Dermis microvascular lymphatic vessel endothelial cell (primary cell): ENCODE measurements at regions not wholly inside any gene's neighbourhood (a gene's known extent, or its start where the extent isn't known, plus 50 kb on each side); places are given as distances from the start of the nearest gene placed in this dataset.
"Not testable (repeated sequence)": the region's sequence is repeated elsewhere in the genome, so short reads cannot be mapped to it uniquely, and the experiment has no call there.

Experiments used
- DNase-seq, 2 donors: peaks; one replicate each; pipeline versions ENCODE4 v3.0.0 to v3.0.0-alpha.2; 2010; ENCODE audit warnings: low read depth in 2 of 2

DNA sequence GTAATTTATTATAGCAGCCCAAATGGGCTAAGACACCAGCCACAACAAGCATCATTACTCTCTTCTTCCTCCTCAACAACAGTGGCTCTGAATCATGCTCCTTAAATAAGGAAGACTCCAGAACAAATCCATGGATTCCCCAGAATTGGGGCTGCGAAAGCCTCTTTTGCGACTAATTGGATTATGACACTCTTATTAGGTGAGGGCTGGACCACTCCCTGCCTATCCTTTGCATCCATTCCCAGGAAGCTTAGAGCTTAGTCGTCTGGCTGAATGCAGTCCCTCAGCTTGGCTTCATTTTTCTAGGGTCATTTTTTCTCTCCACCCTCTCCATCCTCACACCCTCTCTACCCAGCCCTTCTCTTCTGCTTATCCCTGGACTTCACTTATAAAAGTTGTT lies 227.7 kb downstream of the ZNF621 start:
- no peak for DNase-seq

- DNase-seq, result no peak
Observed at GRCh38 chr3:40753291-40753770, 228.6 kb downstream of the ZNF621 start.

- DNase-seq, result no peak
Observed at GRCh38 chr3:40753951-40754350, 229.2 kb downstream of the ZNF621 start.

DNA sequence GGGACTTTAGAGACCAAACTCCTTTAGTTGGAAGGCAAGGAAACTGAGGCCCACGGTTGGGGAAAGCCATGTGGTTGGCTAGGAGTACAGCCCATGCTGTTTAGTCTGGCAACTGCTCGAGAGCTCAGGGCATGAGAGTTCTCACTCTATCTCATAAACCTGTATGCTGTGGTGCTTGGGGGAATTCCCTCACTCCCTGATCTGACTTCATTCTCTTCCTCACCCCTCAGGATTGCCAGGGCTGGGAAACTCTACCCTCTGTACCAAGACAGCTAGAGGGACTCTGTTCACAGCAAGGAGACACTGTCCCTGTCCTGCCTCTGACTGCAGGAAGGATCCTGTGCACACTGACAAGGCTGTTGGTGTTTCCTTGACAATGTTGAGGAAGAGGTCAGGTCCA lies 230.2 kb downstream of the ZNF621 start:
- DNase-seq, result no peak

DNA sequence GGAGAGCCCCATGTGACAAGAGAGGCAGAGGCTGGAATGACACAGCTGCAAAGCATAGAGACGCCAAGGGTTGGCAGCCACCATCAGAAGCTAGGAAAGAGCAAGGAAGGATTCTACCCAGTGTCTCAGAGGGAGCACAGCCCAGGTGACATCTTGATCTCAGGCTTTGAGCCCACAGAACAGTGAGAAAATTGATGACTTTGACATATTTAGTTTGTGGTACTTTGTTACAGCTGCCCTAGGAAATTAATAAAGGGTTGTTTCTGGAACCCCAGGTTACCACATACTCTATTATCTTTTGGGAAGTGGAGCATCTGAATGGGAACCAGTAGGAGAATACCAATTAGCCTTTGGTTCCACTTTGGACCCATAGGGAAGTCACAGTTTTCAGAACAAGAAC lies 231.7 kb downstream of the ZNF621 start:
- DNase-seq, result no peak

GRCh38 chr3:40762771-40763170 lies 238.0 kb downstream of the ZNF621 start:
- DNase-seq, result not testable (repeated sequence)

GRCh38 chr3:40763807-40764206 lies 239.0 kb downstream of the ZNF621 start:
- DNase-seq, result no peak

DNA sequence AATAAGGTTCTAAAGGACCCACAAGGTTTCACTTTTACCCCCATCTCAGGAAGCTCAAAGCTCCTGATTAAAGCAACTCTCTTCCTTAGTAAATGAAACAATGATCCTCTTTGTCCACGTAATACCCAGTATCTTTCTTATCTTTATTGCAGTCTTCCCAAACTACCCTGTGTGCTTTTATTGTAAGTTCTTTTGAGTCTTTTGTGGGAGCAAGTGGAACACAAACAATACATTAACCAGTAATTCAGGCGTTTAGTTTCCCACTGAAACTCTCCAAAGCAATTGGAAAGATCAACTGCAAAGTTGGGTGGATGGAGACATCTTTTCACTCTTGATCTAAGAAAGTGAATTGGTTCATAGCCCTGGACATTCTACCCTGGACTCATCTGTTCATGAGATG lies 240.0 kb downstream of the ZNF621 start:
- no peak for DNase-seq

DNA sequence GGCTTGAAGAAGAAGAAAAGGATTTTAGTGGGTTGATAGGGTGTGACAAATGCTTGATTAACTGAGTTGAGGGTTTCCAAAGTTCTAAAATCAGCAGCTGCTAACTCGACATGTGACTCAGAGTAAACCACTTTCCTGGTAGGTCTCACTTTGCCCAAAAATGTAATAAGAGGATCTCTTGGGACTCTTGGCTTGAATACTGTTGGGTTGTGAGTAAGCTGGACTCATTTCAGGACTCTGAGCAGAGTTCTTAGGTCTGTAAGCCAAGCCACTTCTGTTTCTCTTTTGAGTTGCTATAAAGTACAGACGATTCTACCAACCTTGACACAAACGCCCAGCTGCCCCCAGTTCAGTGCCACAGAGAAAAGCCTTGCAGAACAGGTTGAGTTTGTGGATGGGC lies 241.1 kb downstream of the ZNF621 start:
- no peak for DNase-seq

DNA sequence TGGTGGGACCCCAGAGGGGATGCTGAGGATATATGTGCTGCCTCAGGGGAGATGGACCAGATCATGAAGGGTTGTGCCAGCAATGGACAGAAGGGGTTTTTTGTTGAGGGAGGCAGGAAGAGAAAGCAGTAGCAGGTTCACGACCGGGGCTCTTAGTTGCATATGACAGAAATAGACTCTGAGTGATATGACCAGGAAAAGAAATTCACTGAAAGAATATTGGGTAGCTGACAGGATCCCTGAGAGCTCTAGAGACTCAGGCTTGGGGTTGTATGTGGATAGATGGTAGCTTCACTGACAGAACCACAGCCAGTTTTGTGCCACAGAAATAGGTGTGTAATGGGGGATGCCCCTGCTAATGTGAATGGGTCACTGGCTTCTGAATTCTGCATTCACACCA lies 241.6 kb downstream of the ZNF621 start:
- no peak for DNase-seq

GRCh38 chr3:40768046-40768445 lies 243.3 kb downstream of the ZNF621 start:
- no peak for DNase-seq

DNA sequence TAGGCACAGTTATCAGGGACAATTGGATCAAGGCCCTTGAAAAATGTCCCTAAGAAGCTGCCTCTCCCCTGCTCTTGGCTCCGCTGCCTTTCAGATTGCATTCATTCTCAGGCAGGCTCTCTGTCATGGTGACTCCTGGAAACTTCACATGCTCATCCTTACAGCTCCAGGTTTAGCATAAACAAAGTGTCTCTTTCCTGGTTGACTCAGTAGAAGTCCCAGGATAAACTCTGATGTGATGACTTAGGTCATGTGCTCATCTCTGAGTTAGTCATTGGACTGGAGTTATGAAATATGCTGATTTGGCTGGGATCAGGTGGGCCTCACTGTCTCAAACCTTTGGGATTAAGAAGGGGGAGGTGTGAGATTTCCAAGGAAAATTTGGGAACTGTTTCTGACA lies 243.8 kb downstream of the ZNF621 start:
- no peak for DNase-seq

GRCh38 chr3:40770061-40770460 lies 245.3 kb downstream of the ZNF621 start:
- DNase-seq, result peak in 1 of 2 donors; percentile 23

DNA sequence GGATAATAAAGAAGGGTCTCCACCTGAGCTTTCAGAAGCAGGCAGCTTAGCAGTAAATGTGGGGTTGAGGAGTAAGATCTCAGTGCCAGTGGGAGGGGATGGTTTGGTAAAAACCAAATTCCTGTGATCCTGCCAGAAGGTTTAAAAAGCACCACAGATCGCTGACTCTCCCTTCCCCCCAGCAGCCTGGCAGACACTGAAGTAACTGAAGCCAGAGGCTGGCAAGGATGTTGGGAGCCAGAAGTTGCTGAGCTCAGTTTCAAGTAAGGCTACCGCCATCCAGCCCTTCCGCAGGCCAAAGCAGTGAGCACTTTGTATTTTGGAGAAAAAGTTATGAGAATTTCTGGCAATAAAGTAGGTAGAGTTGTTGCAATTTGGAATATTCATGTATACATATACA lies 246.4 kb downstream of the ZNF621 start:
- no peak for DNase-seq

GRCh38 chr3:40779039-40779438 lies 254.3 kb downstream of the ZNF621 start:
- peak in 1 of 2 donors; percentile 6 for DNase-seq

DNA sequence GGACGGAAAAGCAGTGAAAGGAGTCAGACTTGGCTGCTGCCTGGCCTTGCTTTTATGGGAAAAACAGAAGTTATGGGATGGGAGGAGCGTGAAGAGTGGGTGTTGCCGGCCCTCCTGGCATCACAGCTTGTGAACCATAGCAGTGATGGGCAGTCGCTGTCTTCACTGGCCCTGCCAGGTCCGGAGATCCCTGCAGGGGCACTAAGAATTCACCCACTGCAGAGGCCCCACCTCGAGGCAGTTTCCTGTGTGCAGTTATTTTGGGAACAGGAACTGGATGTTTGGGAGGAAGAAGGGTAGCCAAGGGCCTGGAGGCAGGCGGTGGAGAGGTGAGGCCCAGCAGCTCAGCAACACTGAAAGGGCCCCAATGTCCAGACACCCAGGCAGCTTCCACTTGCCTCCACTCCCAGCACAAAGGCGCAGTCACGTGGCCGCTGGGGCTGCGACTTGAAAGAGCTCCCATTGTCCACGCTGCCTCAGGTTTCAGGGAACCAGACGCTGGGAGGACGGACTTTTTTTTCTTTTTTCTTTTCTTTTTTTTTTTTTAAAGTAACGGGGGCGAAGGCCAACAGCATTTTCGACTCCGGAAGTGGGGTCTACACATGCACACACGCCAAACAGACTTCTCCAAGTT lies 255.6 kb downstream of the ZNF621 start:
- DNase-seq, result peak in 1 of 2 donors; percentile 56

GRCh38 chr3:40780925-40781406 lies 256.2 kb downstream of the ZNF621 start:
- no peak for DNase-seq

GRCh38 chr3:40782111-40782721 lies 257.5 kb downstream of the ZNF621 start:
- DNase-seq, result no peak

GRCh38 chr3:40790746-40791145 lies 266.0 kb downstream of the ZNF621 start:
- DNase-seq, result no peak

- DNase-seq, result no peak
Observed at GRCh38 chr3:40793730-40794129, 269.0 kb downstream of the ZNF621 start.

GRCh38 chr3:40800343-40800742 lies 275.6 kb downstream of the ZNF621 start:
- peak; percentile 56 to 57 for DNase-seq

DNA sequence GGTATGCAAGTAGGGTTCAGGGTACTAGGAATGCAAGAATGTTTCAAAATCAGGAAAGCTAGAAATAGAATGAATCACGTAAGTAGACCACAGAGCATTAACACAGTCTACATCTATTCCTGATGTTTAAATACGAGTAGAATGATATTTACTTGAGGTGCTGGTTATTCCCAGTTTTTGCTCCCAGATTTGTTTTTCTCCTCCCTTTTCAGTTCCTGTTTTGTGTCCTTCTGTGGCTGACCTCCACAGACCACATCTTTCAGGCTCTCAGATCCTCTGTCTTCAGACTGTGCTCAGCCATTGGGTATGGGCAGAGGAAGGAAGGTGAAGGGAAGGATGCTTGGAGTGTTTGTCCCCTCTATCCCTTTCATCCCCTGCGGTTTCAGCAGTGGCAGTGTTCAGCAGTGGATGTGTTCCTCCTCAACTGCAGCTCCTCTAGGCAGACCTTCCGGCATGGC lies 276.6 kb downstream of the ZNF621 start:
- no peak for DNase-seq

- no peak for DNase-seq
Observed at GRCh38 chr3:40803311-40803710, 278.6 kb downstream of the ZNF621 start.
